ENCODE measurements at regions not wholly inside any gene's neighbourhood (a gene's known extent, or its start where the extent isn't known, plus 50 kb on each side); places are given as distances from the start of the nearest gene placed in this dataset.
A peak's percentile ranks its signal among the peaks of the same experiment; 100 is the strongest.

GRCh38 chr7:106430535-106431455 is 146.0 kb upstream of the NAMPT start:
- TF ChIP-seq CTCF (IDR thresholded peaks at IDR 0.05; ENCODE audit: low read depth, low read length), result no peak
- in situ Hi-C loops (cut with HindIII; ENCODE audit: low sequenced_read_pairs), result no loop called here
- DNase-seq (ENCODE audit: low read depth, low spot score), result no peak
- H3K4me3 ChIP-seq (ENCODE audit: low read depth, low read length), result no peak overlapping the region

- in situ Hi-C loops (cut with HindIII; ENCODE audit: low sequenced_read_pairs), result no loop called here
- TF ChIP-seq CTCF (IDR thresholded peaks at IDR 0.05; ENCODE audit: low read depth, low read length), result no peak
- no peak for DNase-seq (ENCODE audit: low read depth, low spot score)
- no peak overlapping the region for H3K4me3 ChIP-seq (ENCODE audit: low read depth, low read length)
Observed at GRCh38 chr7:106430103-106430502, 145.3 kb upstream of the NAMPT start.

- in situ Hi-C loops (cut with HindIII; ENCODE audit: low sequenced_read_pairs), result no loop called here
- no peak for DNase-seq (ENCODE audit: low read depth, low spot score)
- H3K4me3 ChIP-seq (ENCODE audit: low read depth, low read length), result no peak overlapping the region
- TF ChIP-seq CTCF (IDR thresholded peaks at IDR 0.05; ENCODE audit: low read depth, low read length), result no peak
Observed at GRCh38 chr7:106426803-106427202, 142.0 kb upstream of the NAMPT start.

- peak; percentile 98 for DNase-seq (ENCODE audit: low read depth, low spot score)
- no peak overlapping the region for H3K4me3 ChIP-seq (ENCODE audit: low read depth, low read length)
- in situ Hi-C loops (cut with HindIII; ENCODE audit: low sequenced_read_pairs), result no loop called here
- TF ChIP-seq CTCF (IDR thresholded peaks at IDR 0.05; ENCODE audit: low read depth, low read length), result no peak
Observed at GRCh38 chr7:106425017-106425719, 140.4 kb upstream of the NAMPT start.

DNA sequence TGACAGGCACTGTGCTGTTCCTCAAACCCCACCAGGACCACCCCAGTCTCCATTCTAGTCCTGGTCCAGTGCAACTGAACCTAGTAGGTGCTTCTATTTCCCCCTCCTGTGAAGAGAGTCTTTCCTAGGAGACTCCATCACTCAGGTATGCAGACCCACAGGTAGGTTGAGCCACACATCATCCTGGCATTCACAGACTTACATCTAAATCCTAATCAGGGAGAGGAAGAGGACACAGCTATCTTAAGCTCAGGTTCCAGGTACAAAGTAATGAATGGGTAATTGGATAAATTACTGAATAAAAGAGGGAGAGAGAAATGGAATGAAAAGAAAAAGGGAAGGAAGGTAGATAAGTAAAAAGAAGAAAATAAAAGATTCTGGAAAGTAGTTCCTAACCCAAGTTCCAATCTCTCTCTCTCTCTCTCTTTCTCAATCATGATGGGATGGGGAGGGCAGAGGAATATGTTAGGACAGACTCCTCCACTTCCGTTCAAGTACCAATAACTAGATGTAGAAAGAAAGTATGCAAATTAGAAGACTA is 139.8 kb upstream of the NAMPT start:
- TF ChIP-seq CTCF (IDR thresholded peaks at IDR 0.05; ENCODE audit: low read depth, low read length), result no peak
- H3K4me3 ChIP-seq (ENCODE audit: low read depth, low read length), result no peak overlapping the region
- no peak for DNase-seq (ENCODE audit: low read depth, low spot score)
- in situ Hi-C loops (cut with HindIII; ENCODE audit: low sequenced_read_pairs), result no loop called here

DNA sequence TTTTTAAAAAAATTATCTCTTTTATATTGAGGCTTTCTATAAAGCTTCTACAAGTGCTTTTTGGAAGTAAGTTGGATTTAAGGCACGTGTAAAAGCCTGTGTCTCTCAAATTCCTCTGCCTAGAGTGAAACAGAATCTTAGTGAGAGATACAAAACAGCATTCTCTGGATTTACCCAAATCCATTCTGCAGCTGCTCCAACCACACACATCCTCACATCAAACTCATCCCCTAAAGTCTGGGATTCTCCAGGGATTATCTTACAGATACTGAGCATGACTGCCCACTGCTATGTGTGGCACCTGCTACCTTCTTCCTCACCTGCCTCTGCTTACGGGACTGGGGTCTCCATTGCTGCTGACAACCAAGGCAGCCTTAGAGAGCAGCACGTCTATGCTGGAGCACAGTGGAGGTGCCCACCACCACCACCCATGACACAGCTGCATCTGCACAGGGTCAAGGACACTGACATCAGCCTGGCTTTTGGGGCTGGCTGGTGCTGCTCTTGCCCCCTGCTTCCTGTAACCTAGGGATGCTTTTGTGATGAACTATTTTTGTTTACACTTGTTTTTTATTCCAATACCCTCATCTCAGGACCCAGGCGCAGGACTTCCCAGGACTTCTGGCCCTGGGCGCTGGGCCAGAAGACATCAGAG is 139.2 kb upstream of the NAMPT start:
- in situ Hi-C loops (cut with HindIII; ENCODE audit: low sequenced_read_pairs), result no loop called here
- no peak for DNase-seq (ENCODE audit: low read depth, low spot score)
- TF ChIP-seq CTCF (IDR thresholded peaks at IDR 0.05; ENCODE audit: low read depth, low read length), result no peak
- H3K4me3 ChIP-seq (ENCODE audit: low read depth, low read length), result no peak overlapping the region
